ENCODE measurements at regions not wholly inside any gene's neighbourhood (a gene's known extent, or its start where the extent isn't known, plus 50 kb on each side); places are given as distances from the start of the nearest gene placed in this dataset.

GRCh38 chr12:94748726-94749421, 98.5 kb upstream of the TMCC3 start:
- Histone ChIP-seq H3K4me1 (ENCODE audit: control insufficient read depth in 1 of 2, insufficient read depth in 2 of 2, low read length in 2 of 2) (no peaks in the 10 kb centered on the region), H3K4me3 (ENCODE audit: low read depth in 1 of 2, low read length in 2 of 2) (no peak overlapping the region), H3K27ac (ENCODE audit: low read length) (no peak overlapping the region), H3K36me3 (ENCODE audit: control insufficient read depth in 1 of 2, insufficient read depth in 2 of 2, low read length in 2 of 2) (no peaks in the 10 kb centered on the region), H3K27me3 (ENCODE audit: low read depth, low read length) (no peaks in the 10 kb centered on the region), H3K9me3 (ENCODE audit: control insufficient read depth in 1 of 2, low read length in 2 of 2) (no peaks in the 10 kb centered on the region)

GRCh38 chr12:94745562-94745961, 95.2 kb upstream of the TMCC3 start:
- H3K36me3 ChIP-seq (ENCODE audit: control insufficient read depth in 1 of 2, insufficient read depth in 2 of 2, low read length in 2 of 2), result no peaks in the 10 kb centered on the region
- no peaks in the 10 kb centered on the region for H3K9me3 ChIP-seq (ENCODE audit: control insufficient read depth in 1 of 2, low read length in 2 of 2)
- no peak overlapping the region for H3K27ac ChIP-seq (ENCODE audit: low read length)
- H3K4me3 ChIP-seq (ENCODE audit: low read depth in 1 of 2, low read length in 2 of 2), result no peak overlapping the region
- H3K27me3 ChIP-seq (ENCODE audit: low read depth, low read length), result no peaks in the 10 kb centered on the region
- H3K4me1 ChIP-seq (ENCODE audit: control insufficient read depth in 1 of 2, insufficient read depth in 2 of 2, low read length in 2 of 2), result no peaks in the 10 kb centered on the region

- Histone ChIP-seq H3K27ac (ENCODE audit: low read length) (no peak overlapping the region), H3K9me3 (ENCODE audit: control insufficient read depth in 1 of 2, low read length in 2 of 2) (no peaks in the 10 kb centered on the region), H3K4me3 (ENCODE audit: low read depth in 1 of 2, low read length in 2 of 2) (no peak overlapping the region), H3K27me3 (ENCODE audit: low read depth, low read length) (no peaks in the 10 kb centered on the region), H3K36me3 (ENCODE audit: control insufficient read depth in 1 of 2, insufficient read depth in 2 of 2, low read length in 2 of 2) (no peaks in the 10 kb centered on the region), H3K4me1 (ENCODE audit: control insufficient read depth in 1 of 2, insufficient read depth in 2 of 2, low read length in 2 of 2) (no peaks in the 10 kb centered on the region)
Observed at GRCh38 chr12:94743174-94743573, 92.8 kb upstream of the TMCC3 start.

- Histone ChIP-seq H3K27ac (ENCODE audit: low read length) (no peak overlapping the region), H3K4me1 (ENCODE audit: control insufficient read depth in 1 of 2, insufficient read depth in 2 of 2, low read length in 2 of 2) (no peaks in the 10 kb centered on the region), H3K9me3 (ENCODE audit: control insufficient read depth in 1 of 2, low read length in 2 of 2) (no peaks in the 10 kb centered on the region), H3K4me3 (ENCODE audit: low read depth in 1 of 2, low read length in 2 of 2) (no peak overlapping the region), H3K27me3 (ENCODE audit: low read depth, low read length) (no peaks in the 10 kb centered on the region), H3K36me3 (ENCODE audit: control insufficient read depth in 1 of 2, insufficient read depth in 2 of 2, low read length in 2 of 2) (no peaks in the 10 kb centered on the region)
Observed at GRCh38 chr12:94740601-94741362, 90.4 kb upstream of the TMCC3 start.

GRCh38 chr12:94736820-94737219, 86.5 kb upstream of the TMCC3 start:
- Histone ChIP-seq H3K4me3 (ENCODE audit: low read depth in 1 of 2, low read length in 2 of 2) (no peak overlapping the region), H3K27ac (ENCODE audit: low read length) (no peak overlapping the region), H3K27me3 (ENCODE audit: low read depth, low read length) (no peaks in the 10 kb centered on the region), H3K9me3 (ENCODE audit: control insufficient read depth in 1 of 2, low read length in 2 of 2) (no peaks in the 10 kb centered on the region), H3K36me3 (ENCODE audit: control insufficient read depth in 1 of 2, insufficient read depth in 2 of 2, low read length in 2 of 2) (no peaks in the 10 kb centered on the region), H3K4me1 (ENCODE audit: control insufficient read depth in 1 of 2, insufficient read depth in 2 of 2, low read length in 2 of 2) (no peaks in the 10 kb centered on the region)

GRCh38 chr12:94736004-94736403, 85.6 kb upstream of the TMCC3 start:
- H3K27ac ChIP-seq (ENCODE audit: low read length), result no peak overlapping the region
- no peaks in the 10 kb centered on the region for H3K4me1 ChIP-seq (ENCODE audit: control insufficient read depth in 1 of 2, insufficient read depth in 2 of 2, low read length in 2 of 2)
- no peak overlapping the region for H3K4me3 ChIP-seq (ENCODE audit: low read depth in 1 of 2, low read length in 2 of 2)
- H3K27me3 ChIP-seq (ENCODE audit: low read depth, low read length), result no peaks in the 10 kb centered on the region
- H3K36me3 ChIP-seq (ENCODE audit: control insufficient read depth in 1 of 2, insufficient read depth in 2 of 2, low read length in 2 of 2), result no peaks in the 10 kb centered on the region
- H3K9me3 ChIP-seq (ENCODE audit: control insufficient read depth in 1 of 2, low read length in 2 of 2), result no peaks in the 10 kb centered on the region

GRCh38 chr12:94733727-94734126, 83.4 kb upstream of the TMCC3 start:
- no peaks in the 10 kb centered on the region for H3K9me3 ChIP-seq (ENCODE audit: control insufficient read depth in 1 of 2, low read length in 2 of 2)
- no peaks in the 10 kb centered on the region for H3K27me3 ChIP-seq (ENCODE audit: low read depth, low read length)
- no peaks in the 10 kb centered on the region for H3K36me3 ChIP-seq (ENCODE audit: control insufficient read depth in 1 of 2, insufficient read depth in 2 of 2, low read length in 2 of 2)
- H3K4me1 ChIP-seq (ENCODE audit: control insufficient read depth in 1 of 2, insufficient read depth in 2 of 2, low read length in 2 of 2), result no peaks in the 10 kb centered on the region
- H3K27ac ChIP-seq (ENCODE audit: low read length), result no peak overlapping the region
- H3K4me3 ChIP-seq (ENCODE audit: low read depth in 1 of 2, low read length in 2 of 2), result no peak overlapping the region

- Histone ChIP-seq H3K27ac (ENCODE audit: low read length) (no peak overlapping the region), H3K36me3 (ENCODE audit: control insufficient read depth in 1 of 2, insufficient read depth in 2 of 2, low read length in 2 of 2) (no peaks in the 10 kb centered on the region), H3K4me1 (ENCODE audit: control insufficient read depth in 1 of 2, insufficient read depth in 2 of 2, low read length in 2 of 2) (no peaks in the 10 kb centered on the region), H3K27me3 (ENCODE audit: low read depth, low read length) (no peaks in the 10 kb centered on the region), H3K4me3 (ENCODE audit: low read depth in 1 of 2, low read length in 2 of 2) (no peak overlapping the region), H3K9me3 (ENCODE audit: control insufficient read depth in 1 of 2, low read length in 2 of 2) (no peaks in the 10 kb centered on the region)
Observed at GRCh38 chr12:94732367-94732990, 82.1 kb upstream of the TMCC3 start.

GRCh38 chr12:94731733-94732360, 81.5 kb upstream of the TMCC3 start:
- Histone ChIP-seq H3K36me3 (ENCODE audit: control insufficient read depth in 1 of 2, insufficient read depth in 2 of 2, low read length in 2 of 2) (no peaks in the 10 kb centered on the region), H3K9me3 (ENCODE audit: control insufficient read depth in 1 of 2, low read length in 2 of 2) (no peaks in the 10 kb centered on the region), H3K4me1 (ENCODE audit: control insufficient read depth in 1 of 2, insufficient read depth in 2 of 2, low read length in 2 of 2) (no peaks in the 10 kb centered on the region), H3K27ac (ENCODE audit: low read length) (no peak overlapping the region), H3K27me3 (ENCODE audit: low read depth, low read length) (no peaks in the 10 kb centered on the region), H3K4me3 (ENCODE audit: low read depth in 1 of 2, low read length in 2 of 2) (no peak overlapping the region)

GRCh38 chr12:94730847-94731246, 80.5 kb upstream of the TMCC3 start:
- no peak overlapping the region for H3K27ac ChIP-seq (ENCODE audit: low read length)
- no peaks in the 10 kb centered on the region for H3K36me3 ChIP-seq (ENCODE audit: control insufficient read depth in 1 of 2, insufficient read depth in 2 of 2, low read length in 2 of 2)
- H3K4me1 ChIP-seq (ENCODE audit: control insufficient read depth in 1 of 2, insufficient read depth in 2 of 2, low read length in 2 of 2), result no peaks in the 10 kb centered on the region
- H3K9me3 ChIP-seq (ENCODE audit: control insufficient read depth in 1 of 2, low read length in 2 of 2), result no peaks in the 10 kb centered on the region
- no peak overlapping the region for H3K4me3 ChIP-seq (ENCODE audit: low read depth in 1 of 2, low read length in 2 of 2)
- no peaks in the 10 kb centered on the region for H3K27me3 ChIP-seq (ENCODE audit: low read depth, low read length)

- Histone ChIP-seq H3K36me3 (ENCODE audit: control insufficient read depth in 1 of 2, insufficient read depth in 2 of 2, low read length in 2 of 2) (no peaks in the 10 kb centered on the region), H3K4me1 (ENCODE audit: control insufficient read depth in 1 of 2, insufficient read depth in 2 of 2, low read length in 2 of 2) (no peaks in the 10 kb centered on the region), H3K27me3 (ENCODE audit: low read depth, low read length) (no peaks in the 10 kb centered on the region), H3K9me3 (ENCODE audit: control insufficient read depth in 1 of 2, low read length in 2 of 2) (no peaks in the 10 kb centered on the region), H3K27ac (ENCODE audit: low read length) (no peak overlapping the region), H3K4me3 (ENCODE audit: low read depth in 1 of 2, low read length in 2 of 2) (no peak overlapping the region)
Observed at GRCh38 chr12:94726236-94726835, 76.0 kb upstream of the TMCC3 start.
